ACC112 (cell line): ENCODE measurements at regions not wholly inside any gene's neighbourhood (a gene's known extent, or its start where the extent isn't known, plus 50 kb on each side); places are given as distances from the start of the nearest gene placed in this dataset.

Experiments
- H2AFZ ChIP-seq: fragments of 200-600 bp; sonication (generic); one replicate; pipeline ENCODE4 v1.6.0; 2017; ENCODE audit warnings: antibody characterized with exemption, low read length; ENCODE audit not compliant: unreplicated experiment
- H3K27ac ChIP-seq: fragments of 200-600 bp; sonication (generic); 2 replicates; pipeline ENCODE4 v1.5.1; 2014; ENCODE audit warnings: low read depth, mild to moderate bottlenecking, antibody characterized with exemption, low read length, moderate library complexity
- H3K27me3 ChIP-seq: fragments of 200-600 bp; sonication (generic); 2 replicates; pipeline ENCODE4 v1.6.1; 2014; ENCODE audit warnings: mild to moderate bottlenecking, antibody characterized with exemption, low read length, moderate library complexity, mixed read lengths; ENCODE audit not compliant: insufficient read depth
- H3K36me3 ChIP-seq: fragments of 200-600 bp; sonication (generic); 2 replicates; pipeline ENCODE4 v1.6.1; 2016; ENCODE audit warnings: mild to moderate bottlenecking, antibody characterized with exemption, low read length, moderate library complexity, mixed read lengths; ENCODE audit not compliant: insufficient read depth
- H3K4me1 ChIP-seq: fragments of 200-600 bp; sonication (generic); one replicate; pipeline ENCODE4 v1.6.1; 2016; ENCODE audit warnings: low read length, mixed read lengths; ENCODE audit not compliant: insufficient read depth, unreplicated experiment, control insufficient read depth
- H3K4me3 ChIP-seq: fragments of 200-600 bp; sonication (generic); 2 replicates; pipeline ENCODE4 v1.5.1; 2014; ENCODE audit warnings: mild to moderate bottlenecking, low read depth, low read length
- H3K79me2 ChIP-seq: fragments of 200-600 bp; sonication (generic); one replicate; pipeline ENCODE4 v1.6.0; 2016; ENCODE audit warnings: low read length; ENCODE audit not compliant: control insufficient read depth, unreplicated experiment, insufficient read depth

DNA sequence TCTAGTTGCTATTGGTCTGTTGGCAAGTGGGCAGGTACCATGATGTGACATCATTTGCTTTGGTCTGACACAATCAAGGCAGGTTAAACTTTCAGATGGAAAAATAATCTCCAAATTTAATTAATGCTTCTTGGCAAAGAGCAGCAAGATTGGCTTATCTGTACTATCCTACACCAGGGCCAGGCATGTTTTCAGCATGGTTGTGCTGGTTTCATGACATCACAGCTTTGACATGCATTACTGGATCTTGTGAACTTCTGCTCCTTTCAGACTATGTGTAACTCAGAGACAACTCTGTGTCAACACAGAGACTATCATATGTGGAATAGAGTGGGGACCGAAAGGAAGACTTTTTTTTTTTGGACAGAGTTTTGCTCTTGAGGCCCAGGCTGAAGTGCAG is 520.5 kb downstream of the TDRD15 start:
- Histone ChIP-seq H3K27ac (no peak overlapping the region), H3K27me3 (no peaks in the 10 kb centered on the region), H2AFZ (no peak overlapping the region), H3K4me3 (no peak overlapping the region), H3K4me1 (no peaks in the 10 kb centered on the region), H3K36me3 (no peaks in the 10 kb centered on the region), H3K79me2 (no peaks in the 10 kb centered on the region)

DNA sequence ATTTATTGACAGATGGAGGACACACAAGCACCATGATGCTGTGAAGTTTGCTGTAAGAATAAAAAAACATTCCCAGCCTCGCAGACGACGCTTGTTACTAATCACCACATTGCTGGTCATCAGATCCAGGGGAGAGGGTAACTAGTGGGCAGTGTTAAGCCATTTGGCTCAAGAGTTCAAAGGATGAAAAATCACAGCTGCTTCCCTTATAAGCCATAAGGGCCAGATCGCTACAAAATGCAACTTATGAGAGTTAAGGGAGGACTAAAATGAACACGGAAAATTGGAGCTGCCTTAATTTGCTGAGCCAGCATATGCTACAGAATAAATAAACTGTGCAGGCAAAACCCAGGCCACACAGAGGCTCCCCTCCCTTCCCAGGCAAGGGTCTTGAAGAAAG is 522.6 kb downstream of the TDRD15 start:
- Histone ChIP-seq H3K4me1 (no peaks in the 10 kb centered on the region), H3K27me3 (no peaks in the 10 kb centered on the region), H3K79me2 (no peaks in the 10 kb centered on the region), H3K4me3 (no peak overlapping the region), H2AFZ (no peak overlapping the region), H3K27ac (no peak overlapping the region), H3K36me3 (no peaks in the 10 kb centered on the region)

DNA sequence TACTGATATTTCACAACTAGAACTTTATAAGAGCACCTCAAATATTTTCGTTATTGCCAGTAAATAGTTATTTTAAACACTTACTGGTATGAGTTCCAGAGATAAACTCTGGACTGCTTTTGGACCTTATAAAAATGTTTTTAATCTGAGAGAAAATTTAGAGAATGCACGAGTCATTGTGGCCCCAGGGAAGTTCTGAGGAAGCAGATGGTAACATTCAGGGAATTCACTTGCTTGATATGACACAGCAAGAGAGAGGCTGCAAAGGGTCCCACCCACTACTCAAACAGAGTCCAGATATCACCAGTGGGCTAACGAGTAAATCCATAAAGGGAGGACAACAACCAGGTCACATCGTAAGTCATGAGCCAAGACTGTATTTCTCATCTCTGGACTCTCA is 526.8 kb downstream of the TDRD15 start:
- Histone ChIP-seq H3K4me1 (no peaks in the 10 kb centered on the region), H3K27me3 (no peaks in the 10 kb centered on the region), H3K4me3 (no peak overlapping the region), H3K79me2 (no peaks in the 10 kb centered on the region), H2AFZ (no peak overlapping the region), H3K36me3 (no peaks in the 10 kb centered on the region), H3K27ac (no peak overlapping the region)

DNA sequence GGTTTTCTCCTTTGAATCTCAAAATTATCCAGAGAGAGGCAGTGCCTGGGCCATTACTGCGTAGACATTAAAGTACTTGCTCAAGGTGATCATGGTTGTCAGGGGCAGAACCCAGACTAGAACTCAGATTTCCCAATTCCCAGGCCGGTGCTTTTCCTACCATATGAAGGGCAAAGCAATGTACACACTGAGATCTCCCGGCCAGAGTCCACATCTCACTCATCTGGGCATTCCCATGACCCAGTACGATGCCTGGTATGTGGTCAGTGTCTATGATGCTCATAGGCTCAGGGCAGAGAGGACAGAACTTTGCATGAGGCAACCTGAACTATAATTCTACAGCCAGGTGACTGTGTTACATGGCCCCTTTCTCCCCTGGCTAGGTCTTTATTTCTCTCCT is 531.4 kb downstream of the TDRD15 start:
- Histone ChIP-seq H3K4me3 (no peak overlapping the region), H2AFZ (no peak overlapping the region), H3K79me2 (no peaks in the 10 kb centered on the region), H3K27me3 (no peaks in the 10 kb centered on the region), H3K4me1 (no peaks in the 10 kb centered on the region), H3K27ac (no peak overlapping the region), H3K36me3 (no peaks in the 10 kb centered on the region)

DNA sequence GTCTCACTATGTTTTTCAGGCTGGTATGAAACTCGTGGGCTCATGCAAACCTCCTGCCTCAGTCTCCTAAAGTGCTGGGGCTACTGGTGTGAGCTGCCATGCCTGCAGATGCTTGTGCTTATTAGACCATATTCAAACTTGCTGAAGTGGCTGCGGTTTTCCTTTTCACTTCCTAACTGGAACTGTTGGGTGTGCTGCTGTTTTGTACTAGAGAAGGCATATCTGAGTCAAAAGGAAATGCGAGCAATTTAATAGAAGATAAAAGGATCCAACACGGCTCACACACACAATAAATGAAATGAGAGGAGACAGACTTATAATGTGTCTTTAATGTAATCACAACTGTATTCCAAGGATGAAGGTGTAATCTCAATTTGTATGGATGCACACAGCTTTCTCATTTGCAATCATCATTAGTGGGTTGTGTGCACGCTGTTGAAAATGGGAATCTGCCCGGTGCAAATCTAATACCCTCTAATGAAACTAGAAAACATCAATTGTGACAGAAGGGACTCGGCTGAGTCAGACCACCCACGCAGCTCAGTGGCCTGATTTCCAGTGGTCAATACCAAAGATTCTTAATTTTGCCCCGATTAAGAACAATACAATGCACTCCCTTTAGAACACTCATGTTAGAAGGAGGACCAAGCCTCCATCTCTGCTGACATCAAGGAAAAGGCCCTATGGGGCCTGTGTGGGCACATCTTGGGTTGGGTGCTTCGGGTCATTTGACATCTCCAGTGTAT is 532.7 kb downstream of the TDRD15 start:
- no peak overlapping the region for H2AFZ ChIP-seq
- H3K4me1 ChIP-seq: no peaks in the 10 kb centered on the region
- no peaks in the 10 kb centered on the region for H3K27me3 ChIP-seq
- no peaks in the 10 kb centered on the region for H3K79me2 ChIP-seq
- no peaks in the 10 kb centered on the region for H3K36me3 ChIP-seq
- H3K27ac ChIP-seq: no peak overlapping the region
- H3K4me3 ChIP-seq: no peak overlapping the region

DNA sequence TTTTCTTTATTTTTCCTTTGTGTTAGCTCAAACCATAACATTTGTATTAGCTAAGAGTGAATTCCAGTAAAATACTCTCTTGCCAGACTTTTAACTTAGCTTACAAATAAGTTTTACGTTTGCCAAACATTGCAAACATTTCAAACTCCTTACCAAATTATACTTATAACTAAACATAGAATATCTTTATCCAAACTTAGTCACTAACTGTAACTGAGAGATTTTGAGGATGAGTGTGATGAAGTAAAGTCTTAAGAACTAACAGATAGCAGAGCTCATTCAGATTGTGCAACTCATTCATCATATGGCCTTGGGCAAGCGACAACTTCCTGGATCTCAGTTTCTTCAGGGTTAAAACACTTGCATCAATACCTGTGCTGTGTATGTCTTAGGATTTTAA is 533.7 kb downstream of the TDRD15 start:
- no peaks in the 10 kb centered on the region for H3K27me3 ChIP-seq
- no peak overlapping the region for H3K27ac ChIP-seq
- H2AFZ ChIP-seq: no peak overlapping the region
- H3K4me3 ChIP-seq: no peak overlapping the region
- H3K4me1 ChIP-seq: no peaks in the 10 kb centered on the region
- no peaks in the 10 kb centered on the region for H3K36me3 ChIP-seq
- no peaks in the 10 kb centered on the region for H3K79me2 ChIP-seq

DNA sequence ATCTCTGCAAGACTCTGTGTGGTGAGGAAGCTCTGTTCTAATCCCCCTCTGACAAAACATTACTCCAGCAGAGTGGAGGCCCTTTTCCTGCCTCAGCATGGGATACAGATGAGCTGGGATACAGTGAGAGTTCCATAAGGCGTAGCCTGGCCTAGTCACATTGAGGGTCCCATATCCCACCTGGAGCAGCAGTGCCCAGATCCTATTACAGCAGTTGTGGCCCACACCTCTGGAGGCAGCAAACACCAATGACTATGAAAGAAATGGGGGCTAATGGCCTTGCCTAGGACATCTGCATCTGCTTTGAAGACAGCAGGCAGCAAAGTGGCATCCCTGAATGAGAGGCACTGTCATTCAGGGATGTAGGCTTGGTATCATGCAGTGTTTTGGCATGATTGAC is 534.5 kb downstream of the TDRD15 start:
- Histone ChIP-seq H3K27ac (no peak overlapping the region), H3K4me3 (no peak overlapping the region), H2AFZ (no peak overlapping the region), H3K79me2 (no peaks in the 10 kb centered on the region), H3K4me1 (no peaks in the 10 kb centered on the region), H3K36me3 (no peaks in the 10 kb centered on the region), H3K27me3 (no peaks in the 10 kb centered on the region)

DNA sequence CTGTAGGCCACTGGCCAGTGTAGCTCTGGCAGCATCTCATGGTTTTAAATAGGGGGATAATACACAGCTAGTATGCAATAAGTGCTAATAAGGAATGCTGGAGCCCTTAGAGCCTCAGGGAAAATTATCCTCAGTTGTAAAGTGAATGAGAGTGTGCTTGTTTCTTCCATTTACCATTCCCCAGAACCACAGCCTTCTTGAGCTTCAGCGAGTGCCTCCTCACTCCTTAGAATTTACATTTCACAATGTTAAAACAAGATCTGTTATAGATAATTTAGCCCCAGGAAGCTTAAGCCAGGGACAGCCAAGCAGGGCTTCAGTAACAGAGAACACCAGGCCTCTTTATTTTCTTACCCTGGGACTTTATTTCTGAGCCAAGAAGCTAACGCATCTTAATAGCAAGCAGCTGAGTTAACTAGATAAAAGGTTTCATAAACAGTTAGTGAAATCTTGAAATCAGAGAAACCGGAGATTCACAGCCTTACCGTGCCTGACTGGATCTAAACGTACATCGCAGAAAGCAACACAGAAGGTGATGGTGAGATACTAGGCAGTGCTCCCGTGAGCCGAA is 535.2 kb downstream of the TDRD15 start:
- Histone ChIP-seq H3K4me1 (no peaks in the 10 kb centered on the region), H3K36me3 (no peaks in the 10 kb centered on the region), H3K79me2 (no peaks in the 10 kb centered on the region), H2AFZ (no peak overlapping the region), H3K27me3 (no peaks in the 10 kb centered on the region), H3K27ac (no peak overlapping the region), H3K4me3 (no peak overlapping the region)

DNA sequence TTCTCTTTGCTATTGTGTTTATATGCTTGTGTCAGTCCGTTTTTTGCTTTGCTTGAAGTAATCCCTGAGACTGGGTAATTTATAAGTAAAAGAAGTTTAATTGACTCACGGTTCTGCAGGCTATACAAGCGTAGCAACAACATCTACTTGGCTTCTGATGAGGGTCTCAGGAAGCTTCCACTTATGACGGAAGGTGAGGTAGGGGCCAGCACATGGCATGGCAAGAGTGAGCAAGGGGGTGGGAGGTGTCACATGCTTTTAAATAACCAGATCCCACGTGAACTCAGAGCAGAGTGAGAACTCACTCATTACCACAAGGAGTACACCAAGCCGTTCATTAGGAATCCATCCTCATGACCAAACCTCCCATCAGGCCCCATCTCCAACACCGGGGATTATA is 540.3 kb downstream of the TDRD15 start:
- no peaks in the 10 kb centered on the region for H3K79me2 ChIP-seq
- H3K27ac ChIP-seq: no peak overlapping the region

DNA sequence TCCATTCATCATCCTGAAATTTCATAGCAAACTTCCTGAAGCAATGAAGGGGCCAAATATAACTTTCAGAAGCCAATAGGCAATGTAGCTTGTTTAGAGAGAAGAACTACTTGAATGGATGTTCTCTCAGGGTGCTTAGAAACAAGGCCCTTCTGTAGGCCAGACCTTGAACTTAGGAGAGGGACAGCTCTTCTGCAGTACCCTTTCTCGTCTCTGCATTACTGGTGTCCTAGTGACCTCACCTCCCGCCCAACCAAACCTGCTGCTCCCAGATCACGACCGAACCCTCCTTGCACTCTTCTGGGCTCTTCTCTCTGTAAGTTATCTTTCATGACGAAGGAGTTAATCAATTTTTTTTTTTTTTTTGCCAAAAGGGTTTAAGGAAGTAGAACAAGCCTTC is 543.9 kb downstream of the TDRD15 start:
- Histone ChIP-seq H3K27ac (no peak overlapping the region), H3K4me3 (no peak overlapping the region), H3K27me3 (no peaks in the 10 kb centered on the region), H2AFZ (no peak overlapping the region), H3K4me1 (no peaks in the 10 kb centered on the region), H3K36me3 (no peaks in the 10 kb centered on the region), H3K79me2 (no peaks in the 10 kb centered on the region)

More for the DNA sequence above, 540.3 kb downstream of the TDRD15 start:
- no peak overlapping the region for H2AFZ ChIP-seq
- H3K4me3 ChIP-seq: no peak overlapping the region
- H3K36me3 ChIP-seq: no peaks in the 10 kb centered on the region
- H3K27me3 ChIP-seq: no peaks in the 10 kb centered on the region
- no peaks in the 10 kb centered on the region for H3K4me1 ChIP-seq

DNA sequence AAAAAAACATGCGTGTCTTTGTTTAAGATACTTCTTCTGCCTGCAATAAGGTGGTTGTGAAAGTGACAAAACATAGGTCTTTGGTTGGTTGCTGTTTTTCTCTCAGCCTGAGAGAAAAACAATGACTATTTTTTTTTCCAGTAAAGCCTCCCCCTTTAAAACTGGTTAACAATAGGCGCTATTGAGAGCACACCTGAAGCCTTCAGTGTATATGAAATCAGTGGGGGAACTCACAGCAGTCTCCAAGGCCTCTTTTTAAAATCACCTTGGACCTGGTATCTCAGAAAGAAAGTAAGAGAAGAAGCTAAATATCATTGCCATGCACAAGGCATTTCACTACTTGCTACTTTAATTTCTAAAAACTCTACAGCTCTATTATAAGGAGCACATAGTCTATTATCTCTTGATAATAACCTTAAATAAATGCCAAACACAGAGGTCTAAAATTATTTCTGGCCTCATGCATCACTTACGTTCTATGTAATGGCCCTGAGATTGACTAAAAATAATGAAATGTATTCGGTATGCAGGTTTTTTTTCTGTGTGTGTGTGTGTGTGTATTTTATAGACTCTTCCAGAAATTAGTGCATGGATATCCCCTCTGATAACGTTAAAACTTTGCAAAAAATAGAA is 544.4 kb downstream of the TDRD15 start:
- Histone ChIP-seq H3K4me1 (no peaks in the 10 kb centered on the region), H3K36me3 (no peaks in the 10 kb centered on the region), H2AFZ (no peak overlapping the region), H3K27me3 (no peaks in the 10 kb centered on the region), H3K4me3 (no peak overlapping the region), H3K79me2 (no peaks in the 10 kb centered on the region), H3K27ac (no peak overlapping the region)
